ENCODE measurements at regions not wholly inside any gene's neighbourhood (a gene's known extent, or its start where the extent isn't known, plus 50 kb on each side); places are given as distances from the start of the nearest gene placed in this dataset.

- Histone ChIP-seq H3K9ac (ENCODE audit: low read length) (no peak overlapping the region), H2AFZ (ENCODE audit: low read depth, low read length) (no peak overlapping the region), H3K27me3 (ENCODE audit: insufficient read depth, low read depth, low read length) (no peaks in the 10 kb centered on the region), H3K4me3 (ENCODE audit: low read length) (no peak overlapping the region), H3K27ac (ENCODE audit: low read length) (no peak overlapping the region), H4K20me1 (ENCODE audit: insufficient read depth) (no peaks in the 10 kb centered on the region), H3K36me3 (ENCODE audit: insufficient read depth, low read length) (no peaks in the 10 kb centered on the region), H3K4me2 (ENCODE audit: low read length) (no peak overlapping the region), H3K9me3 (ENCODE audit: low read length) (no peaks in the 10 kb centered on the region), H3K9me2 (ENCODE audit: insufficient read depth, low read length) (no peaks in the 10 kb centered on the region), H3K79me2 (replicated peaks; ENCODE audit: insufficient read depth, low read length) (no peaks in the 10 kb centered on the region), H3F3A (ENCODE audit: insufficient read depth, low read length, poor library complexity, severe bottlenecking) (no peaks in the 10 kb centered on the region)
- no peak for TF ChIP-seq EZH2 (IDR thresholded peaks at IDR 0.05; ENCODE audit: borderline replicate concordance, insufficient read depth, low read length, poor library complexity, severe bottlenecking)
- TF ChIP-seq CTCF (IDR thresholded peaks at IDR 0.05; ENCODE audit: poor library complexity, severe bottlenecking): no peak
These were observed 58.4 kb upstream of the GRAMD1B start for GRCh38 chr11:123371506-123372297.

DNA sequence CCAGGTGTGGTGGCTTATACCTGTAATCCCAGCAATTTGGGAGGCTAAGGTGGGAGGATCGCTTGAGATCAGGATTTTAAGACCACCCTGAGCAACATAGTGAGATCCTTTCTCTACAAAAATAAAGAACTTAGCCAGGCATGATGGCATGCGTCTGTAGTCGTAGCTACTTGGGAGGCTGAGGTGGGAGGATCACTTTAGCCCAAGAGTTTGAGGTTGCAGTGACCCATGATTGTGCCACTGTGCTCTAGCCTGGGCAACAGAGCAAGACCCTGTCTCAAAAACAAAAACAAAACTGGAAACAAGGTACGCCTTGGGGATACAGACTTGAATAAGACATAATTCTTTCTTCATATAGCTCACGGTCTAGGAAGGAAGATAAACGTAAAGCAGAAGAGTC is 63.1 kb upstream of the GRAMD1B start:
- Histone ChIP-seq H3F3A (ENCODE audit: insufficient read depth, low read length, poor library complexity, severe bottlenecking) (no peaks in the 10 kb centered on the region), H3K9me2 (ENCODE audit: insufficient read depth, low read length) (no peaks in the 10 kb centered on the region), H3K4me2 (ENCODE audit: low read length) (no peak overlapping the region), H4K20me1 (ENCODE audit: insufficient read depth) (no peaks in the 10 kb centered on the region), H3K9me3 (ENCODE audit: low read length) (no peaks in the 10 kb centered on the region), H3K79me2 (replicated peaks; ENCODE audit: insufficient read depth, low read length) (no peaks in the 10 kb centered on the region), H3K4me3 (ENCODE audit: low read length) (no peak overlapping the region), H3K27ac (ENCODE audit: low read length) (no peak overlapping the region), H3K36me3 (ENCODE audit: insufficient read depth, low read length) (no peaks in the 10 kb centered on the region), H3K9ac (ENCODE audit: low read length) (no peak overlapping the region), H2AFZ (ENCODE audit: low read depth, low read length) (no peak overlapping the region), H3K27me3 (ENCODE audit: insufficient read depth, low read depth, low read length) (no peaks in the 10 kb centered on the region)
- TF ChIP-seq RAD21 (conservative IDR thresholded peaks at IDR 0.05) (no peak), EZH2 (IDR thresholded peaks at IDR 0.05; ENCODE audit: borderline replicate concordance, insufficient read depth, low read length, poor library complexity, severe bottlenecking) (no peak), CTCF (IDR thresholded peaks at IDR 0.05; ENCODE audit: poor library complexity, severe bottlenecking) (no peak), POLR2AphosphoS5 (IDR thresholded peaks at IDR 0.05) (no peak), SMC3 (conservative IDR thresholded peaks at IDR 0.05; ENCODE audit: poor library complexity) (no peak), MXI1 (conservative IDR thresholded peaks at IDR 0.05; ENCODE audit: poor library complexity, severe bottlenecking) (no peak), TAF1 (IDR thresholded peaks at IDR 0.05; ENCODE audit: low read depth) (no peak), EP300 (conservative IDR thresholded peaks at IDR 0.05; ENCODE audit: poor library complexity, severe bottlenecking) (no peak)
- TF ChIP-seq, protein P1, sequence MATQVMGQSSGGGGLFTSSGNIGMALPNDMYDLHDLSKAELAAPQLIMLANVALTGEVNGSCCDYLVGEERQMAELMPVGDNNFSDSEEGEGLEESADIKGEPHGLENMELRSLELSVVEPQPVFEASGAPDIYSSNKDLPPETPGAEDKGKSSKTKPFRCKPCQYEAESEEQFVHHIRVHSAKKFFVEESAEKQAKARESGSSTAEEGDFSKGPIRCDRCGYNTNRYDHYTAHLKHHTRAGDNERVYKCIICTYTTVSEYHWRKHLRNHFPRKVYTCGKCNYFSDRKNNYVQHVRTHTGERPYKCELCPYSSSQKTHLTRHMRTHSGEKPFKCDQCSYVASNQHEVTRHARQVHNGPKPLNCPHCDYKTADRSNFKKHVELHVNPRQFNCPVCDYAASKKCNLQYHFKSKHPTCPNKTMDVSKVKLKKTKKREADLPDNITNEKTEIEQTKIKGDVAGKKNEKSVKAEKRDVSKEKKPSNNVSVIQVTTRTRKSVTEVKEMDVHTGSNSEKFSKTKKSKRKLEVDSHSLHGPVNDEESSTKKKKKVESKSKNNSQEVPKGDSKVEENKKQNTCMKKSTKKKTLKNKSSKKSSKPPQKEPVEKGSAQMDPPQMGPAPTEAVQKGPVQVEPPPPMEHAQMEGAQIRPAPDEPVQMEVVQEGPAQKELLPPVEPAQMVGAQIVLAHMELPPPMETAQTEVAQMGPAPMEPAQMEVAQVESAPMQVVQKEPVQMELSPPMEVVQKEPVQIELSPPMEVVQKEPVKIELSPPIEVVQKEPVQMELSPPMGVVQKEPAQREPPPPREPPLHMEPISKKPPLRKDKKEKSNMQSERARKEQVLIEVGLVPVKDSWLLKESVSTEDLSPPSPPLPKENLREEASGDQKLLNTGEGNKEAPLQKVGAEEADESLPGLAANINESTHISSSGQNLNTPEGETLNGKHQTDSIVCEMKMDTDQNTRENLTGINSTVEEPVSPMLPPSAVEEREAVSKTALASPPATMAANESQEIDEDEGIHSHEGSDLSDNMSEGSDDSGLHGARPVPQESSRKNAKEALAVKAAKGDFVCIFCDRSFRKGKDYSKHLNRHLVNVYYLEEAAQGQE (IDR thresholded peaks at IDR 0.05; ENCODE audit: borderline replicate concordance): no peak
